ENCODE measurements at regions not wholly inside any gene's neighbourhood (a gene's known extent, or its start where the extent isn't known, plus 50 kb on each side); places are given as distances from the start of the nearest gene placed in this dataset.

DNA sequence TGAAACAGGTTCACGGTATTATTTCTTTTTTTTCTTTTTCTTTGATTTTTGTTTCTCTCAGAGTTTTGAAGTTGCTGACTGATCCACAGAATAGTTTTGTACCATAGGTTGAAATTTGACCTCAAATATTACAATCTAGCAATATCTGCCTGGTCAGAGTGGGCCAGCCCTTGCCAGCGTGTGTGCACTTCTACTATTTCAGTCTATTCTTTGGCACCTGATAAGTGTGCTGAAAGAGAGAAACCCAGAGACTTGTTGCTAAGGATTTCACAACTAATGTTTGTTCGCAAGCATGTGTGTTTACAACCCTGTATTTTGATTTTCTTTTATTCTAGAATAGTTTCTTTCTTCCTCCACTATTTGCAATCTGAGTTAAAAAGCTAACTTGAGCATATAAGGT, 1125.2 kb upstream of the CNTN5 start:
- TF ChIP-seq POLR2A (IDR thresholded peaks at IDR 0.05; ENCODE audit: low read depth, low read length) (no peak), EZH2 (IDR thresholded peaks at IDR 0.05; ENCODE audit: borderline replicate concordance, low read depth, low read length, severe bottlenecking) (no peak), GATA2 (IDR thresholded peaks at IDR 0.05; ENCODE audit: insufficient read depth, insufficient read length, low read depth, low read length) (no peak), POLR2AphosphoS5 (IDR thresholded peaks at IDR 0.05; ENCODE audit: insufficient read depth, low read depth, low read length) (no peak), FOS (IDR thresholded peaks at IDR 0.05; ENCODE audit: borderline replicate concordance, insufficient read depth, low read length) (no peak), JUN (IDR thresholded peaks at IDR 0.05; ENCODE audit: borderline replicate concordance, insufficient read depth, insufficient read length, low read depth) (no peak)
- TF ChIP-seq, protein P1, sequence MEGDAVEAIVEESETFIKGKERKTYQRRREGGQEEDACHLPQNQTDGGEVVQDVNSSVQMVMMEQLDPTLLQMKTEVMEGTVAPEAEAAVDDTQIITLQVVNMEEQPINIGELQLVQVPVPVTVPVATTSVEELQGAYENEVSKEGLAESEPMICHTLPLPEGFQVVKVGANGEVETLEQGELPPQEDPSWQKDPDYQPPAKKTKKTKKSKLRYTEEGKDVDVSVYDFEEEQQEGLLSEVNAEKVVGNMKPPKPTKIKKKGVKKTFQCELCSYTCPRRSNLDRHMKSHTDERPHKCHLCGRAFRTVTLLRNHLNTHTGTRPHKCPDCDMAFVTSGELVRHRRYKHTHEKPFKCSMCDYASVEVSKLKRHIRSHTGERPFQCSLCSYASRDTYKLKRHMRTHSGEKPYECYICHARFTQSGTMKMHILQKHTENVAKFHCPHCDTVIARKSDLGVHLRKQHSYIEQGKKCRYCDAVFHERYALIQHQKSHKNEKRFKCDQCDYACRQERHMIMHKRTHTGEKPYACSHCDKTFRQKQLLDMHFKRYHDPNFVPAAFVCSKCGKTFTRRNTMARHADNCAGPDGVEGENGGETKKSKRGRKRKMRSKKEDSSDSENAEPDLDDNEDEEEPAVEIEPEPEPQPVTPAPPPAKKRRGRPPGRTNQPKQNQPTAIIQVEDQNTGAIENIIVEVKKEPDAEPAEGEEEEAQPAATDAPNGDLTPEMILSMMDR (IDR thresholded peaks at IDR 0.05; ENCODE audit: extremely low read depth in 1 of 2, insufficient read depth in 1 of 2, low read depth in 1 of 2, low read length in 2 of 2), result no peak

Measured in endothelial cell of umbilical vein (primary cell).